HCT116 (cell line): ENCODE measurements at regions not wholly inside any gene's neighbourhood (a gene's known extent, or its start where the extent isn't known, plus 50 kb on each side); places are given as distances from the start of the nearest gene placed in this dataset.

ENCODE experiments used
- ATAC-seq: fragments of 200-7000 bp; cut with Tn5 transposase; 2 replicates; pipeline ENCODE4 v1.9.1; 2020; ENCODE audit warnings: mild to moderate bottlenecking, moderate library complexity
- BruUV-seq: library from RNA; stranded (reverse); fragments of 400-500 nt; replicated peaks from 2 replicates; lab custom pipeline; 2021; lab: Mats Ljungman, UMichigan
- CTCF ChIA-PET: fragments of 300-600 bp; sonication (Branson Sonifier 250); formaldehyde crosslinking; loops from one replicate; lab custom pipeline; 2021; ENCODE audit warnings: antibody characterized with exemption; lab: Charles Lee
- POLR2A ChIA-PET: fragments of 300-600, 350-600 bp; sonication (Branson Sonifier 250); formaldehyde crosslinking; loops from one replicate; lab custom pipeline; 2021; ENCODE audit warnings: antibody characterized with exemption; lab: Charles Lee
- RAD21 ChIA-PET, 2 experiments: fragments of 300-600 bp; sonication (Branson Sonifier 250); formaldehyde crosslinking; loops; one replicate each; lab custom pipeline; 2023; ENCODE audit warnings: low total read pairs in 2 of 2; ENCODE audit not compliant: uncharacterized antibody in 2 of 2, unreplicated experiment in 2 of 2, low non-redundant PET in 1 of 2; lab: Charles Lee
- DNase-seq: peaks from one replicate; pipeline ENCODE4 v3.0.0-alpha.2; 2010; ENCODE audit warnings: low read depth, low spot score
- H2AFZ ChIP-seq: fragments of 200-600 bp; shearing (Covaris generic), sonication (generic); 2 replicates; pipeline ENCODE4 v1.6.1; 2017; ENCODE audit warnings: low read depth, mixed run types, mixed read lengths, antibody characterized with exemption, low read length; ENCODE audit not compliant: poor library complexity, severe bottlenecking
- H3K27ac ChIP-seq: 2 replicates; pipeline ENCODE4 v1.5.1; 2012; ENCODE audit warnings: low read depth, low read length
- H3K27me3 ChIP-seq: fragments of 200-600 bp; sonication (generic); 2 replicates; pipeline ENCODE4 v1.6.1; 2016; ENCODE audit warnings: mixed run types, low read length, mixed read lengths; ENCODE audit not compliant: insufficient read depth
- H3K36me3 ChIP-seq, 2 experiments: fragments of 200-500 bp in 1 of 2; fragments of 200-600 bp in 1 of 2; sonication (Bioruptor generic) in 1 of 2; sonication (generic) in 1 of 2; 2 replicates each; pipeline versions ENCODE4 v1.5.1 to v1.6.1; 2014 to 2016; ENCODE audit warnings: low read length in 2 of 2, inconsistent platforms in 1 of 2, mixed read lengths in 1 of 2, mixed run types in 1 of 2; ENCODE audit not compliant: insufficient read depth in 2 of 2, control insufficient read depth in 1 of 2
- H3K4me1 ChIP-seq, 2 experiments: fragments of 200-600 bp in 1 of 2; sonication (generic) in 1 of 2; 2 replicates each; pipeline versions ENCODE4 v1.5.1 to v1.6.1; 2012 to 2017; ENCODE audit warnings: low read length in 2 of 2, inconsistent platforms in 1 of 2, mild to moderate bottlenecking in 1 of 2, mixed read lengths in 1 of 2, mixed run types in 1 of 2, moderate library complexity in 1 of 2; ENCODE audit not compliant: insufficient read depth in 2 of 2, control insufficient read depth in 1 of 2
- H3K4me2 ChIP-seq: fragments of 200-600 bp; sonication (generic); 2 replicates; pipeline ENCODE4 v1.6.1; 2017; ENCODE audit warnings: mixed run types, low read length, mixed read lengths
- H3K4me3 ChIP-seq, 2 experiments: fragments of 200-600 bp in 1 of 2; sonication (generic) in 1 of 2; replicated peaks in 1 of 2; 2 replicates each; pipeline ENCODE4 v1.5.1; 2011 to 2016; ENCODE audit warnings: low read length in 2 of 2, control low read depth in 1 of 2, low read depth in 1 of 2, mild to moderate bottlenecking in 1 of 2, mixed read lengths in 1 of 2, mixed run types in 1 of 2
- H3K79me2 ChIP-seq: fragments of 200-600 bp; sonication (generic); 2 replicates; pipeline ENCODE4 v1.6.1; 2017; ENCODE audit warnings: mild to moderate bottlenecking, mixed run types, low read length, moderate library complexity, mixed read lengths; ENCODE audit not compliant: insufficient read depth
- H3K9ac ChIP-seq: fragments of 200-600 bp; sonication (generic); 2 replicates; pipeline ENCODE4 v1.6.1; 2016; ENCODE audit warnings: low read length, mixed read lengths
- H3K9me2 ChIP-seq: fragments of 200-600 bp; sonication (generic), shearing (Covaris generic); 2 replicates; pipeline ENCODE4 v1.6.1; 2017; ENCODE audit warnings: mixed run types, mild to moderate bottlenecking, moderate library complexity; ENCODE audit not compliant: insufficient read depth
- H3K9me3 ChIP-seq, 2 experiments: fragments of 200-500 bp in 1 of 2; fragments of 200-600 bp in 1 of 2; sonication (Bioruptor generic) in 1 of 2; sonication (generic) in 1 of 2; 2 replicates each; pipeline ENCODE4 v1.6.1; 2014 to 2017; ENCODE audit warnings: low read length in 2 of 2, mixed read lengths in 2 of 2, inconsistent platforms in 1 of 2, low read depth in 1 of 2, mild to moderate bottlenecking in 1 of 2, mixed run types in 1 of 2, moderate library complexity in 1 of 2; ENCODE audit not compliant: control insufficient read depth in 1 of 2, insufficient read depth in 1 of 2
- H4K20me1 ChIP-seq: fragments of 200-600 bp; sonication (generic), shearing (Covaris generic); 2 replicates; pipeline ENCODE4 v1.6.1; 2017; ENCODE audit warnings: mixed run types, mild to moderate bottlenecking, moderate library complexity; ENCODE audit not compliant: insufficient read depth
- CBX3 ChIP-seq: IDR thresholded peaks from 2 replicates; pipeline ENCODE4 v1.6.1; 2012; ENCODE audit warnings: low read depth
- CEBPB ChIP-seq: IDR thresholded peaks from 2 replicates; pipeline ENCODE4 v1.6.1; 2012; ENCODE audit warnings: low read depth
- EGR1 ChIP-seq: IDR thresholded peaks from 2 replicates; pipeline ENCODE4 v1.6.1; 2012; ENCODE audit warnings: low read depth
- ELF1 ChIP-seq: IDR thresholded peaks from 2 replicates; pipeline ENCODE4 v1.6.1; 2012; ENCODE audit warnings: low read depth, borderline replicate concordance
- EZH2 ChIP-seq: fragments of 200-600 bp; sonication (generic); IDR thresholded peaks from 2 replicates; pipeline ENCODE4 v1.6.1; 2017; ENCODE audit warnings: antibody characterized with exemption, mixed run types
- FOSL1 ChIP-seq: IDR thresholded peaks from 2 replicates; pipeline ENCODE4 v1.6.1; 2012; ENCODE audit warnings: low read depth
- JUND ChIP-seq: IDR thresholded peaks from 2 replicates; pipeline ENCODE4 v1.6.1; 2012
- MAX ChIP-seq: IDR thresholded peaks from 2 replicates; pipeline ENCODE4 v1.6.1; 2012
- POLR2AphosphoS5 ChIP-seq: IDR thresholded peaks from 2 replicates; pipeline ENCODE4 v1.6.1; 2011; ENCODE audit warnings: mild to moderate bottlenecking, low read depth, low read length, moderate library complexity
- SIN3A ChIP-seq: IDR thresholded peaks from 2 replicates; pipeline ENCODE4 v1.6.1; 2012; ENCODE audit warnings: low read depth
- SRF ChIP-seq: IDR thresholded peaks from 2 replicates; pipeline ENCODE4 v1.6.1; 2012; ENCODE audit warnings: low read depth
- YY1 ChIP-seq: IDR thresholded peaks from 2 replicates; pipeline ENCODE4 v1.6.1; 2011; ENCODE audit warnings: low read length, low read depth, moderate library complexity, mild to moderate bottlenecking; ENCODE audit not compliant: insufficient replicate concordance; ENCODE audit errors: extremely low read depth
- ZBTB33 ChIP-seq: IDR thresholded peaks from 2 replicates; pipeline ENCODE4 v1.6.1; 2011; ENCODE audit warnings: mild to moderate bottlenecking, low read length, moderate library complexity; ENCODE audit not compliant: insufficient replicate concordance; ENCODE audit errors: extremely low read depth
- ZFX ChIP-seq: fragments of 450-650 bp; IDR thresholded peaks from 2 replicates; pipeline ENCODE4 v1.6.1; 2017
- intact Hi-C: fragments of 100-400 bp; cut with micrococcal nuclease; formaldehyde crosslinking; loops from 2 replicates; pipeline ENCODE4 v1.10.0; 2022
- TF ChIP-seq, protein P1 (sequence below): IDR thresholded peaks from 2 replicates; pipeline ENCODE4 v1.6.1; 2012; ENCODE audit warnings: low read depth
- TF ChIP-seq, protein P2 (sequence below): IDR thresholded peaks from 2 replicates; pipeline ENCODE4 v1.6.1; 2012

GRCh38 chr17:34116306-34116705 is 138.8 kb upstream of the CCL2 start (continued):
- TF ChIP-seq ELF1 (no peak), CEBPB (no peak)

GRCh38 chr17:34117332-34117731 is 137.8 kb upstream of the CCL2 start:
- no TSS peak for BruUV-seq
- no peak overlapping the region for H3K9ac ChIP-seq
- no peak overlapping the region for H3K27ac ChIP-seq
- POLR2A ChIA-PET, result no interaction called here
- DNase-seq, result no peak
- TF ChIP-seq ELF1 (no peak), YY1 (no peak), SRF (no peak), CBX3 (no peak), JUND (no peak), EGR1 (no peak), CEBPB (no peak), SIN3A (no peak), ZFX (no peak), MAX (no peak), FOSL1 (no peak), ZBTB33 (no peak), EZH2 (no peak), POLR2AphosphoS5 (no peak)
- TF ChIP-seq, protein P1, sequence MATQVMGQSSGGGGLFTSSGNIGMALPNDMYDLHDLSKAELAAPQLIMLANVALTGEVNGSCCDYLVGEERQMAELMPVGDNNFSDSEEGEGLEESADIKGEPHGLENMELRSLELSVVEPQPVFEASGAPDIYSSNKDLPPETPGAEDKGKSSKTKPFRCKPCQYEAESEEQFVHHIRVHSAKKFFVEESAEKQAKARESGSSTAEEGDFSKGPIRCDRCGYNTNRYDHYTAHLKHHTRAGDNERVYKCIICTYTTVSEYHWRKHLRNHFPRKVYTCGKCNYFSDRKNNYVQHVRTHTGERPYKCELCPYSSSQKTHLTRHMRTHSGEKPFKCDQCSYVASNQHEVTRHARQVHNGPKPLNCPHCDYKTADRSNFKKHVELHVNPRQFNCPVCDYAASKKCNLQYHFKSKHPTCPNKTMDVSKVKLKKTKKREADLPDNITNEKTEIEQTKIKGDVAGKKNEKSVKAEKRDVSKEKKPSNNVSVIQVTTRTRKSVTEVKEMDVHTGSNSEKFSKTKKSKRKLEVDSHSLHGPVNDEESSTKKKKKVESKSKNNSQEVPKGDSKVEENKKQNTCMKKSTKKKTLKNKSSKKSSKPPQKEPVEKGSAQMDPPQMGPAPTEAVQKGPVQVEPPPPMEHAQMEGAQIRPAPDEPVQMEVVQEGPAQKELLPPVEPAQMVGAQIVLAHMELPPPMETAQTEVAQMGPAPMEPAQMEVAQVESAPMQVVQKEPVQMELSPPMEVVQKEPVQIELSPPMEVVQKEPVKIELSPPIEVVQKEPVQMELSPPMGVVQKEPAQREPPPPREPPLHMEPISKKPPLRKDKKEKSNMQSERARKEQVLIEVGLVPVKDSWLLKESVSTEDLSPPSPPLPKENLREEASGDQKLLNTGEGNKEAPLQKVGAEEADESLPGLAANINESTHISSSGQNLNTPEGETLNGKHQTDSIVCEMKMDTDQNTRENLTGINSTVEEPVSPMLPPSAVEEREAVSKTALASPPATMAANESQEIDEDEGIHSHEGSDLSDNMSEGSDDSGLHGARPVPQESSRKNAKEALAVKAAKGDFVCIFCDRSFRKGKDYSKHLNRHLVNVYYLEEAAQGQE, result no peak
- TF ChIP-seq, protein P2, sequence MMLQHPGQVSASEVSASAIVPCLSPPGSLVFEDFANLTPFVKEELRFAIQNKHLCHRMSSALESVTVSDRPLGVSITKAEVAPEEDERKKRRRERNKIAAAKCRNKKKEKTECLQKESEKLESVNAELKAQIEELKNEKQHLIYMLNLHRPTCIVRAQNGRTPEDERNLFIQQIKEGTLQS, result no peak
- TF ChIP-seq, all 23 proteins: peak for 0
- ChIA-PET RAD21 (no interaction called here), CTCF (no interaction called here)
- H4K20me1 ChIP-seq, result no peaks in the 10 kb centered on the region
- H2AFZ ChIP-seq, result no peak overlapping the region
- peaks cover 0 to 16% of the 10 kb centered on the region in 2 experiments; a peak in 1 of 4 replicates for H3K9me3 ChIP-seq
- H3K36me3 ChIP-seq, result no peaks in the 10 kb centered on the region
- H3K9me2 ChIP-seq, result no peaks in the 10 kb centered on the region
- H3K4me1 ChIP-seq, result no peaks in the 10 kb centered on the region
- no peak overlapping the region for H3K4me3 ChIP-seq
- no peaks in the 10 kb centered on the region for H3K79me2 ChIP-seq
- H3K4me2 ChIP-seq, result no peak overlapping the region
- intact Hi-C loops, result no loop called here
- no peaks in the 10 kb centered on the region for H3K27me3 ChIP-seq
- no peak for ATAC-seq
